ENCODE measurements at regions not wholly inside any gene's neighbourhood (a gene's known extent, or its start where the extent isn't known, plus 50 kb on each side); places are given as distances from the start of the nearest gene placed in this dataset.
A peak's percentile ranks its signal among the peaks of the same experiment; 100 is the strongest.

- DNase-seq = no peak
Observed at GRCh38 chr14:38851111-38851510, 251.9 kb downstream of the SEC23A start.

GRCh38 chr14:38850664-38851063 lies 252.4 kb downstream of the SEC23A start:
- intact Hi-C loops (cut with DNase I) = no loop called here
- no peak for DNase-seq

More at GRCh38 chr14:38851111-38851510, 251.9 kb downstream of the SEC23A start:
- intact Hi-C loops (cut with DNase I) = no loop called here

- intact Hi-C loops (cut with DNase I) = no loop called here
- DNase-seq = no peak
Observed at GRCh38 chr14:38848243-38848935, 254.6 kb downstream of the SEC23A start.

GRCh38 chr14:38847161-38847560 lies 255.9 kb downstream of the SEC23A start:
- intact Hi-C loops (cut with DNase I) = no loop called here
- DNase-seq = no peak

- DNase-seq = no peak
- intact Hi-C loops (cut with DNase I) = no loop called here
Observed at GRCh38 chr14:38839694-38840365, 263.2 kb downstream of the SEC23A start.

GRCh38 chr14:38838979-38839323 lies 264.1 kb downstream of the SEC23A start:
- intact Hi-C loops (cut with DNase I) = no loop called here
- peak in 2 of 10 donors; percentile 54 to 56 for DNase-seq

GRCh38 chr14:38838049-38838978 lies 264.7 kb downstream of the SEC23A start:
- peak in 2 of 10 donors; percentile 70 to 81 for DNase-seq
- intact Hi-C loops (cut with DNase I) = no loop called here

- DNase-seq = peak in 2 of 10 donors; percentile 74 to 78
- intact Hi-C loops (cut with DNase I) = no loop called here
Observed at GRCh38 chr14:38837343-38838048, 265.5 kb downstream of the SEC23A start.

- peak in 2 of 10 donors; percentile 70 for DNase-seq
- intact Hi-C loops (cut with DNase I) = no loop called here
Observed at GRCh38 chr14:38836539-38836938, 266.5 kb downstream of the SEC23A start.

GRCh38 chr14:38835874-38836273 lies 267.2 kb downstream of the SEC23A start:
- peak in 2 of 10 donors; percentile 70 to 81 for DNase-seq
- intact Hi-C loops (cut with DNase I) = no loop called here

- no peak for DNase-seq
- intact Hi-C loops (cut with DNase I) = no loop called here
Observed at GRCh38 chr14:38828183-38828827, 274.7 kb downstream of the SEC23A start.

GRCh38 chr14:38824706-38825105 lies 278.3 kb downstream of the SEC23A start:
- intact Hi-C loops (cut with DNase I) = no loop called here
- DNase-seq = no peak

GRCh38 chr14:38818555-38818954 lies 284.5 kb downstream of the SEC23A start:
- DNase-seq = no peak
- intact Hi-C loops (cut with DNase I) = no loop called here

GRCh38 chr14:38808734-38809455 lies 294.1 kb downstream of the SEC23A start:
- intact Hi-C loops (cut with DNase I) = no loop called here

GRCh38 chr14:38799671-38800070 lies 303.4 kb downstream of the SEC23A start:
- intact Hi-C loops (cut with DNase I) = no loop called here
- no peak for DNase-seq

More at GRCh38 chr14:38808734-38809455, 294.1 kb downstream of the SEC23A start:
- DNase-seq = peak in 1 of 10 donors; percentile 34

- intact Hi-C loops (cut with DNase I) = no loop called here
- no peak for DNase-seq
Observed at GRCh38 chr14:38794677-38795076, 308.4 kb downstream of the SEC23A start.

- intact Hi-C loops (cut with DNase I) = no loop called here
- no peak for DNase-seq
Observed at GRCh38 chr14:38791862-38792261, 311.2 kb downstream of the SEC23A start.

GRCh38 chr14:38790916-38791315 lies 312.1 kb downstream of the SEC23A start:
- intact Hi-C loops (cut with DNase I) = no loop called here
- DNase-seq = no peak

GRCh38 chr14:38789805-38790204 lies 313.2 kb downstream of the SEC23A start:
- intact Hi-C loops (cut with DNase I) = no loop called here
- no peak for DNase-seq

Measured in posterior cingulate gyrus (tissue), 11 donors.